ENCODE measurements at regions not wholly inside any gene's neighbourhood (a gene's known extent, or its start where the extent isn't known, plus 50 kb on each side); places are given as distances from the start of the nearest gene placed in this dataset.

DNA sequence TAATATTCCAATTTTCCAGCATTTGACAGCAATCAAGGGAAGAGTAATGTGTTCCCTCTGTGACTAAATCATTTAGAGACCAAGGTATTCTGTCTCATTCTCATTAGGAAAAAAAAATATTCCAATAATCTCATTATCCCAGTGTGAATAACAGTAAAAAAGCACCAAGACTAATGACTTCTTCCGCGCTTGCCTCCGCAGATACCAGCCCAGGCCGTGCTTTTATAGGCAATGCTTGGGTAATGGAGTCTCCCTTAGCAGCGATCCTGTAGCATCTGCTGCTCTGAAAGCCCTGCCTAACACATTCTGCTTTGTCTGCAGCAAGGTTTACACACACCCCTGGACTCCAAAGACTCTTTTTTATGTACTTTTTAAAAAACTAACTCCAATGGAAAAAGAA, 470.0 kb upstream of the CAMK1G start:
- TF ChIP-seq, protein P1, sequence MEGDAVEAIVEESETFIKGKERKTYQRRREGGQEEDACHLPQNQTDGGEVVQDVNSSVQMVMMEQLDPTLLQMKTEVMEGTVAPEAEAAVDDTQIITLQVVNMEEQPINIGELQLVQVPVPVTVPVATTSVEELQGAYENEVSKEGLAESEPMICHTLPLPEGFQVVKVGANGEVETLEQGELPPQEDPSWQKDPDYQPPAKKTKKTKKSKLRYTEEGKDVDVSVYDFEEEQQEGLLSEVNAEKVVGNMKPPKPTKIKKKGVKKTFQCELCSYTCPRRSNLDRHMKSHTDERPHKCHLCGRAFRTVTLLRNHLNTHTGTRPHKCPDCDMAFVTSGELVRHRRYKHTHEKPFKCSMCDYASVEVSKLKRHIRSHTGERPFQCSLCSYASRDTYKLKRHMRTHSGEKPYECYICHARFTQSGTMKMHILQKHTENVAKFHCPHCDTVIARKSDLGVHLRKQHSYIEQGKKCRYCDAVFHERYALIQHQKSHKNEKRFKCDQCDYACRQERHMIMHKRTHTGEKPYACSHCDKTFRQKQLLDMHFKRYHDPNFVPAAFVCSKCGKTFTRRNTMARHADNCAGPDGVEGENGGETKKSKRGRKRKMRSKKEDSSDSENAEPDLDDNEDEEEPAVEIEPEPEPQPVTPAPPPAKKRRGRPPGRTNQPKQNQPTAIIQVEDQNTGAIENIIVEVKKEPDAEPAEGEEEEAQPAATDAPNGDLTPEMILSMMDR (IDR thresholded peaks at IDR 0.05), result no peak
- TF ChIP-seq POLR2AphosphoS5 (IDR thresholded peaks at IDR 0.05; ENCODE audit: low read depth, low read length) (no peak), SIN3A (IDR thresholded peaks at IDR 0.05; ENCODE audit: borderline replicate concordance, insufficient read depth, low read depth, low read length) (no peak), TCF7L2 (IDR thresholded peaks at IDR 0.05; ENCODE audit: low read depth, low read length) (no peak)
- TF ChIP-seq, protein P2, sequence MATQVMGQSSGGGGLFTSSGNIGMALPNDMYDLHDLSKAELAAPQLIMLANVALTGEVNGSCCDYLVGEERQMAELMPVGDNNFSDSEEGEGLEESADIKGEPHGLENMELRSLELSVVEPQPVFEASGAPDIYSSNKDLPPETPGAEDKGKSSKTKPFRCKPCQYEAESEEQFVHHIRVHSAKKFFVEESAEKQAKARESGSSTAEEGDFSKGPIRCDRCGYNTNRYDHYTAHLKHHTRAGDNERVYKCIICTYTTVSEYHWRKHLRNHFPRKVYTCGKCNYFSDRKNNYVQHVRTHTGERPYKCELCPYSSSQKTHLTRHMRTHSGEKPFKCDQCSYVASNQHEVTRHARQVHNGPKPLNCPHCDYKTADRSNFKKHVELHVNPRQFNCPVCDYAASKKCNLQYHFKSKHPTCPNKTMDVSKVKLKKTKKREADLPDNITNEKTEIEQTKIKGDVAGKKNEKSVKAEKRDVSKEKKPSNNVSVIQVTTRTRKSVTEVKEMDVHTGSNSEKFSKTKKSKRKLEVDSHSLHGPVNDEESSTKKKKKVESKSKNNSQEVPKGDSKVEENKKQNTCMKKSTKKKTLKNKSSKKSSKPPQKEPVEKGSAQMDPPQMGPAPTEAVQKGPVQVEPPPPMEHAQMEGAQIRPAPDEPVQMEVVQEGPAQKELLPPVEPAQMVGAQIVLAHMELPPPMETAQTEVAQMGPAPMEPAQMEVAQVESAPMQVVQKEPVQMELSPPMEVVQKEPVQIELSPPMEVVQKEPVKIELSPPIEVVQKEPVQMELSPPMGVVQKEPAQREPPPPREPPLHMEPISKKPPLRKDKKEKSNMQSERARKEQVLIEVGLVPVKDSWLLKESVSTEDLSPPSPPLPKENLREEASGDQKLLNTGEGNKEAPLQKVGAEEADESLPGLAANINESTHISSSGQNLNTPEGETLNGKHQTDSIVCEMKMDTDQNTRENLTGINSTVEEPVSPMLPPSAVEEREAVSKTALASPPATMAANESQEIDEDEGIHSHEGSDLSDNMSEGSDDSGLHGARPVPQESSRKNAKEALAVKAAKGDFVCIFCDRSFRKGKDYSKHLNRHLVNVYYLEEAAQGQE (IDR thresholded peaks at IDR 0.05; ENCODE audit: insufficient read depth in 1 of 2, low read depth in 2 of 2, low read length in 1 of 2), result no peak
